Coronary artery (tissue), 2 donors: ENCODE measurements at regions not wholly inside any gene's neighbourhood (a gene's known extent, or its start where the extent isn't known, plus 50 kb on each side); places are given as distances from the start of the nearest gene placed in this dataset.

Experiments used
- DNase-seq: peaks from one replicate; pipeline ENCODE4 v3.0.0-alpha.2; 2017; ENCODE audit warnings: low spot score
- H3K27ac ChIP-seq, 2 donors: fragments of 200-600 bp; sonication (generic); one replicate each; pipeline ENCODE4 v1.5.1; 2016 to 2019
- H3K4me3 ChIP-seq: fragments of 200-600 bp; sonication (generic); 2 replicates; pipeline ENCODE4 v1.5.1; 2016; ENCODE audit warnings: mild to moderate bottlenecking, moderate library complexity
- TF ChIP-seq, protein P1 (sequence below): fragments of 200-600 bp; sonication (generic); IDR thresholded peaks from one replicate; pipeline ENCODE4 v1.5.1; 2019; ENCODE audit warnings: antibody characterized with exemption

DNA sequence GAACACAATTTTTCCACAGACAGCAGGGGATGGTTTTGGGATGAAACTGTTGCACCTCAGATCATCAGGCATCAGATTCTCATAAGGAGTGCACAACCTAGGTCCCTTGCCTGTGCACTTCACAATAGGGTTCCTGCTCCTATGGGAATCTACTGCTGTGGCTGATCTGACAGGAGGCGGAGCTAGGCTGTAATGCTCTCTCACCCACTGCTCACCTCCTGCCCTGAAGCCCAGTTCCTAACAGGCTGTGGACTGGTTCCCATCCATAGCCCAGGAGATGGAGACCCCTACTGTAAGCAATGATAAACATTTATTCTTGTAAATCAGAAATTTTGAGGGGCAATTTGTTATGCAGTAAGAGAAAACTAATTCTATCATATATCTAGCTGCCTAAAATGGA, 1234.7 kb downstream of the SLITRK1 start:
- Histone ChIP-seq H3K4me3 (no peak overlapping the region), H3K27ac (no peak overlapping the region)
- no peak for DNase-seq
- TF ChIP-seq, protein P1, sequence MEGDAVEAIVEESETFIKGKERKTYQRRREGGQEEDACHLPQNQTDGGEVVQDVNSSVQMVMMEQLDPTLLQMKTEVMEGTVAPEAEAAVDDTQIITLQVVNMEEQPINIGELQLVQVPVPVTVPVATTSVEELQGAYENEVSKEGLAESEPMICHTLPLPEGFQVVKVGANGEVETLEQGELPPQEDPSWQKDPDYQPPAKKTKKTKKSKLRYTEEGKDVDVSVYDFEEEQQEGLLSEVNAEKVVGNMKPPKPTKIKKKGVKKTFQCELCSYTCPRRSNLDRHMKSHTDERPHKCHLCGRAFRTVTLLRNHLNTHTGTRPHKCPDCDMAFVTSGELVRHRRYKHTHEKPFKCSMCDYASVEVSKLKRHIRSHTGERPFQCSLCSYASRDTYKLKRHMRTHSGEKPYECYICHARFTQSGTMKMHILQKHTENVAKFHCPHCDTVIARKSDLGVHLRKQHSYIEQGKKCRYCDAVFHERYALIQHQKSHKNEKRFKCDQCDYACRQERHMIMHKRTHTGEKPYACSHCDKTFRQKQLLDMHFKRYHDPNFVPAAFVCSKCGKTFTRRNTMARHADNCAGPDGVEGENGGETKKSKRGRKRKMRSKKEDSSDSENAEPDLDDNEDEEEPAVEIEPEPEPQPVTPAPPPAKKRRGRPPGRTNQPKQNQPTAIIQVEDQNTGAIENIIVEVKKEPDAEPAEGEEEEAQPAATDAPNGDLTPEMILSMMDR = no peak

DNA sequence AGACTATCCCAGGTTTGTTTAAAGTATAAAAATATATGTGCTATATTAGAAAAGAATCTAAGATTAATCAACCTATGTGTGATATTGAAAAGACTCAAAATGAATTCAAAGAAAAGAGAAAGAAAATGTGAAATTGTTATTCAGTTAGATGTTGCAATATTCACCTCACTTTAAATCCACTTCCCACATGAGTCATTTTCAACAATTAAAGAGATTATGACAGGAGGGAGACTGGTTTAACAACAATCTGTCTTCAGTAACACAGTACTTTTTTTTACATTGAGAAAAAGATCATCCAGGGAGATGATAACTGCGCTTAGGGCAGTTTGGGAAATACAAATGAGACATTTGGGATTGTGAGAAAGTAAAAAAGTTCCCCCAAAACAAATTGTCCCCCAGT, 1246.2 kb downstream of the SLITRK1 start:
- TF ChIP-seq, protein P1 = no peak
- DNase-seq = no peak
- Histone ChIP-seq H3K27ac (no peak overlapping the region), H3K4me3 (no peak overlapping the region)

DNA sequence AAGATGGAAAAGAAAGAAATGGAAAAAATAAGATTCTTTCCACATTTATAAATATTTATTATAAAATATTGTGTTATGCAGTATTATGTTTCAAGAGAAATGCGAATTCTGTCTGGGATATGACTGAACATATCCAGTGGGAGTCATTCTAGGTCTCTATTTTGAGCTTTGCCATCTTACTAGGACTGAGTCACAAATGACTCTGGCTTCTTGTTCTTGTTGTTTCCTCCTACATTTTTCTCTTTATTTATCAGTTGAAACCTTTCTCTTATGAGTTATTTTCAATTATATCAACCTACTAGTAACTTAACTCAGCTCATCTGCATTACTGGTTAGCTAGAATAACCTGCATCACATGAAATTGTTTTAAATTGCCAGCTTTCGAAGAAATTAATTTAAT, 1247.3 kb downstream of the SLITRK1 start:
- H3K27ac ChIP-seq = no peak overlapping the region
- DNase-seq = no peak

DNA sequence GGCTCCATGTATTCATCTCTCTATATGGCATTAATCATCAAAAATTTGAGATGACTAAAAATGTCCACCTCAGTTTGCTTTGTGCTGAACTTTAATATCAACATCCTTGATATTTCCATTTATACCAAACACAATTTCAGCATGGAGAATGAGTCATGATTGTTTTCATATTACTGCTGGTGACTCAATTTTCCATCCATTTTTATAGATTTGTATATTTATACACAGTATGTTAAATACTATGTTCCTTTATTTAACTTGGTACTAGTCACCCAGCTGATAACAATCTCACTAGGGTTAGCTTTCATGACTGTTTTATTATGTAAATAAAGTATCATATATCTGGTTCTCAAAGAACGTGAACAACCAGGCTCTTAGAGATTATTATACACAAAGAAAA, 1255.1 kb downstream of the SLITRK1 start:
- Histone ChIP-seq H3K27ac (no peak overlapping the region), H3K4me3 (no peak overlapping the region)
- TF ChIP-seq, protein P1 = no peak
- no peak for DNase-seq

More for the DNA sequence above, 1247.3 kb downstream of the SLITRK1 start:
- TF ChIP-seq, protein P1 = no peak
- H3K4me3 ChIP-seq = no peak overlapping the region

DNA sequence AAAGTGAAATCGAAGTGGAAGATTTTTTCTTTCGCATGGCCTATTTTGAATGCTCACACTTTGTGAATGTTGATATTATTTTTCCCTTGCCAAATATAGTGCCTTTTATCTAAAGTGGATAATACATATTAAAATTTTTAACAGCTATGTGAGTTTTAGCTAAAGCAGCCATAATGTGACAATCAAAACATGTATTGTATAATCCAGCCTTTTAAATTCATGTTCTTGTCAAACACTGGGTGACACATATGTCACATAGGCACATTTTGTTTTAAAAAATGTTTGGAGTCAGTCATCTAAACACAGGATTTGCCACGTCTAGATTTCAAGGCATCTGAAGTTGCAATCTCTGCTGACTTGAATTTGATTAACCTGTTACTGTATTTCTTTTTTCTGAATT, 1256.6 kb downstream of the SLITRK1 start:
- H3K4me3 ChIP-seq = no peak overlapping the region
- DNase-seq = no peak
- TF ChIP-seq, protein P1 = no peak

DNA sequence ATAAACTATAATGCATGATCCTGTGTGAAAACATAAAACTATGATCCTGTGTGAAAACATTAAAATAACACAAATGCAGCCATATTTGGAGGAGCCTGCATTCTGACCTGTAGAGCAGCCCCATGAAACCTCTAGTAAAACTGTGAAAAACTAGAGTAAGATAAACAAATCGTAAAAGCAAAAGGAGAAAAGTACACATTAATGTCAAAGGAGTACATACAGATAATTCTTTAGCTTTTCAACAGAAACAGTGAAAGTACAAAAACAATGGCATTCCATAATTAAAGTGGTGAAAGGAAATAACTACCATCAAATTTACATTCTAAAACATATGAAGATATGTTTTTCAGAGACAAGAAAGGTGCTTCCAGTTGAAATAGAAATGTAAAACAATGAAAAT, 1267.2 kb downstream of the SLITRK1 start:
- TF ChIP-seq, protein P1 = no peak
- no peak for DNase-seq
- Histone ChIP-seq H3K4me3 (no peak overlapping the region), H3K27ac (no peak overlapping the region)

More for the DNA sequence above, 1256.6 kb downstream of the SLITRK1 start:
- H3K27ac ChIP-seq = no peak overlapping the region

DNA sequence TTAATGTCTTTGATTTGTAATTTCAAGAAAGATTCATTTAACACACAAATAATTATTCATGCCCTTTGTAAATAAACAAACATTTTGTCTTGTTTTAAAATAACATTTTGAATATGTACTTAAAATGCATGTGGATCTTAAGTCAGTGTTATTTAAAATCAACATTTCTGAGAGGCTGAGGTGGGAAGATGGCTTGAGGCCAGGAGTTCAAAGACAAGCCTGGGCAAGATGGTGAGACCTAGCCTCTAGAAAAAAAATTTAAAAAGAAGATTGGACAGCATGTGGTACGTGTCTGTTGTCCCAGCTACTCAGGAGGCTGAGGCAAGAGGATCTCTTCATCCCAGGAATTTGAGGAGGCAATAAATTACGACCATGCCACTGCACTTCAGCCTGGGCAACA, 1268.2 kb downstream of the SLITRK1 start:
- no peak overlapping the region for H3K4me3 ChIP-seq
- DNase-seq = no peak
- TF ChIP-seq, protein P1 = no peak
- no peak overlapping the region for H3K27ac ChIP-seq
